ENCODE measurements at regions not wholly inside any gene's neighbourhood (a gene's known extent, or its start where the extent isn't known, plus 50 kb on each side); places are given as distances from the start of the nearest gene placed in this dataset.

DNA sequence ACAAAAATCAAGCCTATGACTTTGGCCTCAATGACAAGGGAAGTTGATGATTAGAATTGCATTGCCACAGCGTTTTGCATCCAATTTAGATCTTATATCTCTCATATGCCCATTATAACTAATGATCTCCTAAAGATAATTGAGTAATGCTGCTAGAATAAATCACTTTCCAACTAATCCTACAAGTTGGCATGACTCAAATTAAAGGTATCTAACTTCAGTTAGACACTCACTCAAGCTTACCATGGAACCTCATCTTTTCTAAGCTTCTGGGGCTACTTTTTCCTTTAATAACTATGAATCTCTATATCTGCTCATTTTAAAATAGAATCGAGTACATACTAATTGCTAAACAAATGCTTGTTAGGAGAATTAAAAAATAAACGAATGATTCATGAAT is 427.8 kb downstream of the BTG1 start:
- TF ChIP-seq, protein P1, sequence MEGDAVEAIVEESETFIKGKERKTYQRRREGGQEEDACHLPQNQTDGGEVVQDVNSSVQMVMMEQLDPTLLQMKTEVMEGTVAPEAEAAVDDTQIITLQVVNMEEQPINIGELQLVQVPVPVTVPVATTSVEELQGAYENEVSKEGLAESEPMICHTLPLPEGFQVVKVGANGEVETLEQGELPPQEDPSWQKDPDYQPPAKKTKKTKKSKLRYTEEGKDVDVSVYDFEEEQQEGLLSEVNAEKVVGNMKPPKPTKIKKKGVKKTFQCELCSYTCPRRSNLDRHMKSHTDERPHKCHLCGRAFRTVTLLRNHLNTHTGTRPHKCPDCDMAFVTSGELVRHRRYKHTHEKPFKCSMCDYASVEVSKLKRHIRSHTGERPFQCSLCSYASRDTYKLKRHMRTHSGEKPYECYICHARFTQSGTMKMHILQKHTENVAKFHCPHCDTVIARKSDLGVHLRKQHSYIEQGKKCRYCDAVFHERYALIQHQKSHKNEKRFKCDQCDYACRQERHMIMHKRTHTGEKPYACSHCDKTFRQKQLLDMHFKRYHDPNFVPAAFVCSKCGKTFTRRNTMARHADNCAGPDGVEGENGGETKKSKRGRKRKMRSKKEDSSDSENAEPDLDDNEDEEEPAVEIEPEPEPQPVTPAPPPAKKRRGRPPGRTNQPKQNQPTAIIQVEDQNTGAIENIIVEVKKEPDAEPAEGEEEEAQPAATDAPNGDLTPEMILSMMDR (IDR thresholded peaks at IDR 0.05; ENCODE audit: borderline replicate concordance, extremely low read depth, low read length, poor library complexity, severe bottlenecking), result no peak
- TF ChIP-seq EZH2 (IDR thresholded peaks at IDR 0.05; ENCODE audit: borderline replicate concordance, low read depth, low read length, severe bottlenecking), result no peak
